ENCODE measurements at regions not wholly inside any gene's neighbourhood (a gene's known extent, or its start where the extent isn't known, plus 50 kb on each side); places are given as distances from the start of the nearest gene placed in this dataset.

GRCh38 chr19:28374971-28375370, 838.0 kb downstream of the UQCRFS1 start:
- H3K9me3 ChIP-seq, result no peaks in the 10 kb centered on the region
- no peaks in the 10 kb centered on the region for H3K36me3 ChIP-seq
- no peak overlapping the region for H3K4me3 ChIP-seq
- H3K4me1 ChIP-seq, result no peaks in the 10 kb centered on the region
- H3K27ac ChIP-seq, result no peak overlapping the region
- DNase-seq (no peak), ATAC-seq (no peak)
- intact Hi-C loops (cut with DNase I), result no loop called here
- WGBS (ENCODE audit: insufficient coverage, low coverage, low lambda C conversion rate, missing lambda C conversion rate), result 30% methylated on average over 2 of the region's 6 CpGs
- H3K27me3 ChIP-seq, result no peaks in the 10 kb centered on the region
- TF ChIP-seq CTCF (IDR thresholded peaks at IDR 0.05) (no peak), POLR2A (IDR thresholded peaks at IDR 0.05) (no peak)

- DNase-seq (no peak), ATAC-seq (no peak)
- Histone ChIP-seq H3K4me3 (no peak overlapping the region), H3K27ac (no peak overlapping the region), H3K9me3 (no peaks in the 10 kb centered on the region), H3K27me3 (no peaks in the 10 kb centered on the region), H3K4me1 (no peaks in the 10 kb centered on the region), H3K36me3 (no peaks in the 10 kb centered on the region)
- intact Hi-C loops (cut with DNase I), result no loop called here
- TF ChIP-seq CTCF (IDR thresholded peaks at IDR 0.05), result no peak
- TF ChIP-seq POLR2A (IDR thresholded peaks at IDR 0.05), result no peak
- 36% methylated on average over 4 of the region's 4 CpGs for WGBS (ENCODE audit: insufficient coverage, low coverage, low lambda C conversion rate, missing lambda C conversion rate)
Observed at GRCh38 chr19:28372576-28373247, 840.2 kb downstream of the UQCRFS1 start.

GRCh38 chr19:28367146-28367545, 845.8 kb downstream of the UQCRFS1 start:
- ATAC-seq (no peak), DNase-seq (no peak)
- no peaks in the 10 kb centered on the region for H3K27me3 ChIP-seq
- TF ChIP-seq POLR2A (IDR thresholded peaks at IDR 0.05), result no peak
- no peak for TF ChIP-seq CTCF (IDR thresholded peaks at IDR 0.05)
- H3K36me3 ChIP-seq, result no peaks in the 10 kb centered on the region
- no peaks in the 10 kb centered on the region for H3K4me1 ChIP-seq
- no peak overlapping the region for H3K27ac ChIP-seq
- H3K4me3 ChIP-seq, result no peak overlapping the region
- H3K9me3 ChIP-seq, result no peaks in the 10 kb centered on the region
- 40% methylated on average over 1 of the region's 1 CpG for WGBS (ENCODE audit: insufficient coverage, low coverage, low lambda C conversion rate, missing lambda C conversion rate)
- intact Hi-C loops (cut with DNase I), result no loop called here

GRCh38 chr19:28363254-28363653, 849.7 kb downstream of the UQCRFS1 start:
- Histone ChIP-seq H3K9me3 (no peaks in the 10 kb centered on the region), H3K27ac (no peak overlapping the region), H3K4me1 (no peaks in the 10 kb centered on the region), H3K4me3 (no peak overlapping the region), H3K27me3 (no peaks in the 10 kb centered on the region), H3K36me3 (no peaks in the 10 kb centered on the region)
- ATAC-seq (no peak), DNase-seq (no peak)
- no peak for TF ChIP-seq CTCF (IDR thresholded peaks at IDR 0.05)
- no peak for TF ChIP-seq POLR2A (IDR thresholded peaks at IDR 0.05)
- WGBS (ENCODE audit: insufficient coverage, low coverage, low lambda C conversion rate, missing lambda C conversion rate), result 34% methylated on average over 4 of the region's 4 CpGs
- intact Hi-C loops (cut with DNase I), result no loop called here
